K562 (cell line): ENCODE measurements at regions not wholly inside any gene's neighbourhood (a gene's known extent, or its start where the extent isn't known, plus 50 kb on each side); places are given as distances from the start of the nearest gene placed in this dataset.

ENCODE experiments used
- ATF7 ChIP-seq: fragments of 450-650 bp; IDR thresholded peaks from 2 replicates; pipeline ENCODE4 v1.7.1; 2014; ENCODE audit warnings: mild to moderate bottlenecking, moderate library complexity
- EHMT2 ChIP-seq: fragments of 450-650 bp; IDR thresholded peaks from 2 replicates; pipeline ENCODE4 v1.6.1; 2018; ENCODE audit warnings: antibody characterized with exemption
- ZNF561 ChIP-seq: fragments of 450-650 bp; formaldehyde crosslinking; conservative IDR thresholded peaks from 2 replicates; pipeline ENCODE4 v1.4.0; 2020; ENCODE audit warnings: mild to moderate bottlenecking, moderate library complexity
- TF ChIP-seq, protein P1 (sequence below): fragments of 450-650 bp; IDR thresholded peaks from 2 replicates; pipeline ENCODE4 v1.6.1; 2016; ENCODE audit warnings: mild to moderate bottlenecking, moderate library complexity
- TF ChIP-seq, protein P2 (sequence below): fragments of 250-450 bp; sonication (Bioruptor Pico); IDR thresholded peaks from 2 replicates; pipeline ENCODE4 v1.5.0; 2022; ENCODE audit warnings: mild to moderate bottlenecking
- TF ChIP-seq, protein P3 (sequence below): fragments of 200-800 bp; sonication (Bioruptor generic); IDR thresholded peaks from 2 replicates; pipeline ENCODE4 v1.6.1; 2017; ENCODE audit warnings: missing genetic modification characterization, missing compliant biosample characterization

DNA sequence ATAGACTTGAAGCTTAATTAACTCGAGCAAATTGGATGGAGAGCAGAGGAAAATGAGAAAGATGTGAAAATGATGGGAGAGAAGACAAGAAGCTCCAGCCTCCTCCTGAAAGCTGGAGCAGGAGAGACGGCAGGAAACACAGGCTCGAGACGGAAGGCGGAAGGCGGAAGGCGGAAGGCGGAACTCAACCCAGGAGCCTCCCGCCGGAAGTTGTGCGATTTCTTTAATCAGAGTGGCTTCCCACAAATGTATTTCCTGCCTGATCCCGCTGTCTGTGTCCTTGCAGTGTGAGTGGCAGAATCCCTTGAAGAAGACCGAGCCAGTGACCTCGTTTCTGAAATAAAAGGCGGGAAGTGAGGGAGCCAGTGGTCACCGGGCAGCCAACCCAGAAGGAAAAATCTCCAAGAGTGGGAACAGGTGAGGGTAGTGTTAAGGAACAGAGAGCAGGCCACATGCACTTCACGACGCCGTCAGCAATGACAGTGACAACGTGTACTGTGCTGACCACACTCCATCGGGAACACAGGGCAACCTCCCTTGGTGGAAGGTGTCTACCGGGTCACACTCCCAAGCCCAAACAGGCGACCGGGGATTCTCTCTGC lies 117.0 kb upstream of the RNF32 start (continued):
- TF ChIP-seq, protein P1, sequence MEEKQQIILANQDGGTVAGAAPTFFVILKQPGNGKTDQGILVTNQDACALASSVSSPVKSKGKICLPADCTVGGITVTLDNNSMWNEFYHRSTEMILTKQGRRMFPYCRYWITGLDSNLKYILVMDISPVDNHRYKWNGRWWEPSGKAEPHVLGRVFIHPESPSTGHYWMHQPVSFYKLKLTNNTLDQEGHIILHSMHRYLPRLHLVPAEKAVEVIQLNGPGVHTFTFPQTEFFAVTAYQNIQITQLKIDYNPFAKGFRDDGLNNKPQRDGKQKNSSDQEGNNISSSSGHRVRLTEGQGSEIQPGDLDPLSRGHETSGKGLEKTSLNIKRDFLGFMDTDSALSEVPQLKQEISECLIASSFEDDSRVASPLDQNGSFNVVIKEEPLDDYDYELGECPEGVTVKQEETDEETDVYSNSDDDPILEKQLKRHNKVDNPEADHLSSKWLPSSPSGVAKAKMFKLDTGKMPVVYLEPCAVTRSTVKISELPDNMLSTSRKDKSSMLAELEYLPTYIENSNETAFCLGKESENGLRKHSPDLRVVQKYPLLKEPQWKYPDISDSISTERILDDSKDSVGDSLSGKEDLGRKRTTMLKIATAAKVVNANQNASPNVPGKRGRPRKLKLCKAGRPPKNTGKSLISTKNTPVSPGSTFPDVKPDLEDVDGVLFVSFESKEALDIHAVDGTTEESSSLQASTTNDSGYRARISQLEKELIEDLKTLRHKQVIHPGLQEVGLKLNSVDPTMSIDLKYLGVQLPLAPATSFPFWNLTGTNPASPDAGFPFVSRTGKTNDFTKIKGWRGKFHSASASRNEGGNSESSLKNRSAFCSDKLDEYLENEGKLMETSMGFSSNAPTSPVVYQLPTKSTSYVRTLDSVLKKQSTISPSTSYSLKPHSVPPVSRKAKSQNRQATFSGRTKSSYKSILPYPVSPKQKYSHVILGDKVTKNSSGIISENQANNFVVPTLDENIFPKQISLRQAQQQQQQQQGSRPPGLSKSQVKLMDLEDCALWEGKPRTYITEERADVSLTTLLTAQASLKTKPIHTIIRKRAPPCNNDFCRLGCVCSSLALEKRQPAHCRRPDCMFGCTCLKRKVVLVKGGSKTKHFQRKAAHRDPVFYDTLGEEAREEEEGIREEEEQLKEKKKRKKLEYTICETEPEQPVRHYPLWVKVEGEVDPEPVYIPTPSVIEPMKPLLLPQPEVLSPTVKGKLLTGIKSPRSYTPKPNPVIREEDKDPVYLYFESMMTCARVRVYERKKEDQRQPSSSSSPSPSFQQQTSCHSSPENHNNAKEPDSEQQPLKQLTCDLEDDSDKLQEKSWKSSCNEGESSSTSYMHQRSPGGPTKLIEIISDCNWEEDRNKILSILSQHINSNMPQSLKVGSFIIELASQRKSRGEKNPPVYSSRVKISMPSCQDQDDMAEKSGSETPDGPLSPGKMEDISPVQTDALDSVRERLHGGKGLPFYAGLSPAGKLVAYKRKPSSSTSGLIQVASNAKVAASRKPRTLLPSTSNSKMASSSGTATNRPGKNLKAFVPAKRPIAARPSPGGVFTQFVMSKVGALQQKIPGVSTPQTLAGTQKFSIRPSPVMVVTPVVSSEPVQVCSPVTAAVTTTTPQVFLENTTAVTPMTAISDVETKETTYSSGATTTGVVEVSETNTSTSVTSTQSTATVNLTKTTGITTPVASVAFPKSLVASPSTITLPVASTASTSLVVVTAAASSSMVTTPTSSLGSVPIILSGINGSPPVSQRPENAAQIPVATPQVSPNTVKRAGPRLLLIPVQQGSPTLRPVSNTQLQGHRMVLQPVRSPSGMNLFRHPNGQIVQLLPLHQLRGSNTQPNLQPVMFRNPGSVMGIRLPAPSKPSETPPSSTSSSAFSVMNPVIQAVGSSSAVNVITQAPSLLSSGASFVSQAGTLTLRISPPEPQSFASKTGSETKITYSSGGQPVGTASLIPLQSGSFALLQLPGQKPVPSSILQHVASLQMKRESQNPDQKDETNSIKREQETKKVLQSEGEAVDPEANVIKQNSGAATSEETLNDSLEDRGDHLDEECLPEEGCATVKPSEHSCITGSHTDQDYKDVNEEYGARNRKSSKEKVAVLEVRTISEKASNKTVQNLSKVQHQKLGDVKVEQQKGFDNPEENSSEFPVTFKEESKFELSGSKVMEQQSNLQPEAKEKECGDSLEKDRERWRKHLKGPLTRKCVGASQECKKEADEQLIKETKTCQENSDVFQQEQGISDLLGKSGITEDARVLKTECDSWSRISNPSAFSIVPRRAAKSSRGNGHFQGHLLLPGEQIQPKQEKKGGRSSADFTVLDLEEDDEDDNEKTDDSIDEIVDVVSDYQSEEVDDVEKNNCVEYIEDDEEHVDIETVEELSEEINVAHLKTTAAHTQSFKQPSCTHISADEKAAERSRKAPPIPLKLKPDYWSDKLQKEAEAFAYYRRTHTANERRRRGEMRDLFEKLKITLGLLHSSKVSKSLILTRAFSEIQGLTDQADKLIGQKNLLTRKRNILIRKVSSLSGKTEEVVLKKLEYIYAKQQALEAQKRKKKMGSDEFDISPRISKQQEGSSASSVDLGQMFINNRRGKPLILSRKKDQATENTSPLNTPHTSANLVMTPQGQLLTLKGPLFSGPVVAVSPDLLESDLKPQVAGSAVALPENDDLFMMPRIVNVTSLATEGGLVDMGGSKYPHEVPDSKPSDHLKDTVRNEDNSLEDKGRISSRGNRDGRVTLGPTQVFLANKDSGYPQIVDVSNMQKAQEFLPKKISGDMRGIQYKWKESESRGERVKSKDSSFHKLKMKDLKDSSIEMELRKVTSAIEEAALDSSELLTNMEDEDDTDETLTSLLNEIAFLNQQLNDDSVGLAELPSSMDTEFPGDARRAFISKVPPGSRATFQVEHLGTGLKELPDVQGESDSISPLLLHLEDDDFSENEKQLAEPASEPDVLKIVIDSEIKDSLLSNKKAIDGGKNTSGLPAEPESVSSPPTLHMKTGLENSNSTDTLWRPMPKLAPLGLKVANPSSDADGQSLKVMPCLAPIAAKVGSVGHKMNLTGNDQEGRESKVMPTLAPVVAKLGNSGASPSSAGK, result peak; percentile 69
- TF ChIP-seq, protein P2, sequence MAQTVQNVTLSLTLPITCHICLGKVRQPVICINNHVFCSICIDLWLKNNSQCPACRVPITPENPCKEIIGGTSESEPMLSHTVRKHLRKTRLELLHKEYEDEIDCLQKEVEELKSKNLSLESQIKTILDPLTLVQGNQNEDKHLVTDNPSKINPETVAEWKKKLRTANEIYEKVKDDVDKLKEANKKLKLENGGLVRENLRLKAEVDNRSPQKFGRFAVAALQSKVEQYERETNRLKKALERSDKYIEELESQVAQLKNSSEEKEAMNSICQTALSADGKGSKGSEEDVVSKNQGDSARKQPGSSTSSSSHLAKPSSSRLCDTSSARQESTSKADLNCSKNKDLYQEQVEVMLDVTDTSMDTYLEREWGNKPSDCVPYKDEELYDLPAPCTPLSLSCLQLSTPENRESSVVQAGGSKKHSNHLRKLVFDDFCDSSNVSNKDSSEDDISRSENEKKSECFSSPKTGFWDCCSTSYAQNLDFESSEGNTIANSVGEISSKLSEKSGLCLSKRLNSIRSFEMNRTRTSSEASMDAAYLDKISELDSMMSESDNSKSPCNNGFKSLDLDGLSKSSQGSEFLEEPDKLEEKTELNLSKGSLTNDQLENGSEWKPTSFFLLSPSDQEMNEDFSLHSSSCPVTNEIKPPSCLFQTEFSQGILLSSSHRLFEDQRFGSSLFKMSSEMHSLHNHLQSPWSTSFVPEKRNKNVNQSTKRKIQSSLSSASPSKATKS (CRISPR knock-in tag), result no peak
- TF ChIP-seq, protein P3, sequence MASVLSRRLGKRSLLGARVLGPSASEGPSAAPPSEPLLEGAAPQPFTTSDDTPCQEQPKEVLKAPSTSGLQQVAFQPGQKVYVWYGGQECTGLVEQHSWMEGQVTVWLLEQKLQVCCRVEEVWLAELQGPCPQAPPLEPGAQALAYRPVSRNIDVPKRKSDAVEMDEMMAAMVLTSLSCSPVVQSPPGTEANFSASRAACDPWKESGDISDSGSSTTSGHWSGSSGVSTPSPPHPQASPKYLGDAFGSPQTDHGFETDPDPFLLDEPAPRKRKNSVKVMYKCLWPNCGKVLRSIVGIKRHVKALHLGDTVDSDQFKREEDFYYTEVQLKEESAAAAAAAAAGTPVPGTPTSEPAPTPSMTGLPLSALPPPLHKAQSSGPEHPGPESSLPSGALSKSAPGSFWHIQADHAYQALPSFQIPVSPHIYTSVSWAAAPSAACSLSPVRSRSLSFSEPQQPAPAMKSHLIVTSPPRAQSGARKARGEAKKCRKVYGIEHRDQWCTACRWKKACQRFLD (CRISPR knock-in tag), result no peak
- TF ChIP-seq ATF7, result no peak
- TF ChIP-seq EHMT2, result 0 out of 2 replicates have a peak, but pooled peaks have one; percentile 57
- no peak for TF ChIP-seq ZNF561
